ENCODE measurements at regions not wholly inside any gene's neighbourhood (a gene's known extent, or its start where the extent isn't known, plus 50 kb on each side); places are given as distances from the start of the nearest gene placed in this dataset.

DNA sequence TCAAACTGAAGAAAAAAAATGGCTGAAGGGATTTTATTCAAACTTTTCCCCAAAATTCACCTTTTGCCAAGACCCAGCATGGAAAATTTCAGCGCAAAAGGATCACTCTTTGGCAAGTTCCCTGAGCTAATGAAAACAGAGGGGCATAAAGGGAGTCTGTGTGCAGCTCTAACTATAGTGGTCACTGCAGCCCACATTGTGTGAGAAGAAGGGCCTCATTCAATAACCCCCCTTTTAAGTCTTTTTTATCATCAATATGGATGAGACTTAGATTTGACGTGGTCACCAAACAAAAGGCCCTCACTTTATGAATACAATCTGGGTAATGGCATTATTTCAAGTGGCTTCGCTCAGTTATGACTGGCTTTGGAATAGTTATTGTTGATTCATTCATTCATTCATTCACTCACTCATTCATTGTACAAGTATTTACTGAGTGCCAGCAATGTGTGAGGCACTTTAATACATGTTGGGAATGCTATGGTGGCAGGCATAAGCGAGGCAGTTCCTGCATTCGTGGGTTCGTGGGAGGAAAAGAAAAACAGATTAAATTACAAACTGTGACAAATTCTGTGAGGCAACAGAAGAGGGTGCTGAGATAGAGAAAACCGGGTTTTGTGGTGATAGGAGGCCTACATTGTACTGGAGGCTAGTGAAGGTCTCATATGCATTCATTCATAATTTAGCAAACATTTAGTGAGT, 145.7 kb upstream of the KLF4 start:
- Histone ChIP-seq H3K27ac (ENCODE audit: low read length) (no peak overlapping the region), H2AFZ (ENCODE audit: low read depth, low read length) (no peak overlapping the region), H3K36me3 (replicated peaks; ENCODE audit: low read depth, low read length) (no peaks in the 10 kb centered on the region), H3K4me3 (ENCODE audit: low read length) (no peak overlapping the region), H3K4me1 (ENCODE audit: low read length) (no peaks in the 10 kb centered on the region), H3K4me2 (ENCODE audit: low read length) (no peak overlapping the region), H4K20me1 (ENCODE audit: insufficient read depth, low read length) (no peaks in the 10 kb centered on the region), H3K9ac (ENCODE audit: low read length) (no peak overlapping the region), H3K79me2 (ENCODE audit: low read length) (no peaks in the 10 kb centered on the region), H3K27me3 (ENCODE audit: low read depth, low read length) (no peaks in the 10 kb centered on the region), H3K9me3 (ENCODE audit: insufficient read depth, low read length) (no peaks in the 10 kb centered on the region)
- TF ChIP-seq, protein P1, sequence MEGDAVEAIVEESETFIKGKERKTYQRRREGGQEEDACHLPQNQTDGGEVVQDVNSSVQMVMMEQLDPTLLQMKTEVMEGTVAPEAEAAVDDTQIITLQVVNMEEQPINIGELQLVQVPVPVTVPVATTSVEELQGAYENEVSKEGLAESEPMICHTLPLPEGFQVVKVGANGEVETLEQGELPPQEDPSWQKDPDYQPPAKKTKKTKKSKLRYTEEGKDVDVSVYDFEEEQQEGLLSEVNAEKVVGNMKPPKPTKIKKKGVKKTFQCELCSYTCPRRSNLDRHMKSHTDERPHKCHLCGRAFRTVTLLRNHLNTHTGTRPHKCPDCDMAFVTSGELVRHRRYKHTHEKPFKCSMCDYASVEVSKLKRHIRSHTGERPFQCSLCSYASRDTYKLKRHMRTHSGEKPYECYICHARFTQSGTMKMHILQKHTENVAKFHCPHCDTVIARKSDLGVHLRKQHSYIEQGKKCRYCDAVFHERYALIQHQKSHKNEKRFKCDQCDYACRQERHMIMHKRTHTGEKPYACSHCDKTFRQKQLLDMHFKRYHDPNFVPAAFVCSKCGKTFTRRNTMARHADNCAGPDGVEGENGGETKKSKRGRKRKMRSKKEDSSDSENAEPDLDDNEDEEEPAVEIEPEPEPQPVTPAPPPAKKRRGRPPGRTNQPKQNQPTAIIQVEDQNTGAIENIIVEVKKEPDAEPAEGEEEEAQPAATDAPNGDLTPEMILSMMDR (IDR thresholded peaks at IDR 0.05; ENCODE audit: low read depth, low read length) = no peak
- no peak for TF ChIP-seq EZH2phosphoT487 (IDR thresholded peaks at IDR 0.05; ENCODE audit: low read depth)

DNA sequence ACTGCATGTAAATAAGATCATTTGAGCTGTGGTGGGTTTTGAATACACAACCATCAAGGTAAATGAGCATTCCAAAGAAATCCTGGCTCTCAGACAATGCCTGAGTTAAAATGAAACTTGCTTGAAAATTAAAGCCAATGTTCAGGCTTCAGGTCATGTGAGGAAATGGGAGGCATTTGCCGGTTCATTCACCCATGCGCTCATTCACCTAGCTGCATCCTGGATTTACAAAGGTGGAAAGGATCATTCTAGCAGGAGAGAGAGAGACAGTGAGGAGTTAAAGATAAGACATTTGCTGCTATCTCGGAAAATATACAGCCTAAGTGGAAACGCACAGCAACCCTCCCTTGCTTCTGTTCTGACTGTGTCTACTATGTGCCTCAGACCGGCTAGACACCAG, 143.8 kb upstream of the KLF4 start:
- no peak overlapping the region for H3K9ac ChIP-seq (ENCODE audit: low read length)
- no peaks in the 10 kb centered on the region for H3K79me2 ChIP-seq (ENCODE audit: low read length)
- no peaks in the 10 kb centered on the region for H3K4me1 ChIP-seq (ENCODE audit: low read length)
- no peaks in the 10 kb centered on the region for H4K20me1 ChIP-seq (ENCODE audit: insufficient read depth, low read length)
- no peaks in the 10 kb centered on the region for H3K36me3 ChIP-seq (replicated peaks; ENCODE audit: low read depth, low read length)
- no peak overlapping the region for H3K27ac ChIP-seq (ENCODE audit: low read length)
- H2AFZ ChIP-seq (ENCODE audit: low read depth, low read length) = no peak overlapping the region
- H3K4me3 ChIP-seq (ENCODE audit: low read length) = no peak overlapping the region
- H3K4me2 ChIP-seq (ENCODE audit: low read length) = no peak overlapping the region
- H3K9me3 ChIP-seq (ENCODE audit: insufficient read depth, low read length) = no peaks in the 10 kb centered on the region
- no peaks in the 10 kb centered on the region for H3K27me3 ChIP-seq (ENCODE audit: low read depth, low read length)
- no peak for TF ChIP-seq EZH2phosphoT487 (IDR thresholded peaks at IDR 0.05; ENCODE audit: low read depth)
- TF ChIP-seq, protein P1 (IDR thresholded peaks at IDR 0.05; ENCODE audit: low read depth, low read length) = no peak

DNA sequence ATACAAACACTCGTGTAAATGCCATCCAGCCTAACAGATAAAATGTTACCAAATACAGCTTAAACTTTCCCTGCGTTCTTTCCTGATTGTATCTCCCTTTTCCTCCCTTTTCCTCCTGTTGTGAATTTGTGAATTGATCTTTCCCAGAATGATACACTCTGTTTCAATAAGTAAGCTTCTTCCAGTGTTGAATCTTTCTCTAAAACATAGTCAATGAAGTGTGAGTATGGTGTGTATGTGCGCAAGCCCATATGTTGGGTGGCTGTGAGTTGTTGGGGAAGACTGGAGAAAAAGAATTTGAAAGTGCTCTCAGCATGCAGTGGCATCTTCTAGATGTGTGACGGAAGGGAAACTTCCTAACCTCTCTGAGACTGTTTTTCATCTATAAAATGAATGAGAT, 143.1 kb upstream of the KLF4 start:
- H4K20me1 ChIP-seq (ENCODE audit: insufficient read depth, low read length) = no peaks in the 10 kb centered on the region
- no peaks in the 10 kb centered on the region for H3K79me2 ChIP-seq (ENCODE audit: low read length)
- no peak overlapping the region for H3K9ac ChIP-seq (ENCODE audit: low read length)
- H3K27ac ChIP-seq (ENCODE audit: low read length) = no peak overlapping the region
- no peak for TF ChIP-seq EZH2phosphoT487 (IDR thresholded peaks at IDR 0.05; ENCODE audit: low read depth)
- TF ChIP-seq, protein P1 (IDR thresholded peaks at IDR 0.05; ENCODE audit: low read depth, low read length) = no peak
- no peaks in the 10 kb centered on the region for H3K4me1 ChIP-seq (ENCODE audit: low read length)
- H2AFZ ChIP-seq (ENCODE audit: low read depth, low read length) = no peak overlapping the region
- no peaks in the 10 kb centered on the region for H3K9me3 ChIP-seq (ENCODE audit: insufficient read depth, low read length)
- no peak overlapping the region for H3K4me2 ChIP-seq (ENCODE audit: low read length)
- no peaks in the 10 kb centered on the region for H3K27me3 ChIP-seq (ENCODE audit: low read depth, low read length)
- no peaks in the 10 kb centered on the region for H3K36me3 ChIP-seq (replicated peaks; ENCODE audit: low read depth, low read length)
- no peak overlapping the region for H3K4me3 ChIP-seq (ENCODE audit: low read length)

DNA sequence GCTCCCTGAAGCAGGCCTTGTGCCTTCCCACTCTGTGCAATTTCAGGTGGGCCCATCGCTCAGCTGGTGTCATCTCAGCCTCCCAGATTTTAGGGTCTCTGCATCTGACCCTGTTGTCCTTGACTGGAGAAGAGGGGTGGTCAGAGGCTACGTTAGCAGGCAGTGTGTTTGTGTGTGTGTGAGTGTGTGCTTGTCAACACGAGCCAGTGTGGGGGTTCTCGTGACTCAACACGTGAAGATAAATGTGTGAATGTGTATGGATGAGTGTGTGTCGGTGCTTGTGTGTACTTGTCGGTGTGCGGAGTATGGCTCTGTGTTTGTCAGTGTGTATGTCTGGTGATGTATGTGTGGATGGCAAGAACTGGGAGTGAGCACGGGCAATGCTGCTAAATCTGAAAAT, 142.6 kb upstream of the KLF4 start:
- Histone ChIP-seq H3K79me2 (ENCODE audit: low read length) (no peaks in the 10 kb centered on the region), H3K4me2 (ENCODE audit: low read length) (no peak overlapping the region)
- TF ChIP-seq EZH2phosphoT487 (IDR thresholded peaks at IDR 0.05; ENCODE audit: low read depth) = no peak
- TF ChIP-seq, protein P1 (IDR thresholded peaks at IDR 0.05; ENCODE audit: low read depth, low read length) = no peak

More for the DNA sequence above, 142.6 kb upstream of the KLF4 start:
- H4K20me1 ChIP-seq (ENCODE audit: insufficient read depth, low read length) = no peaks in the 10 kb centered on the region
- no peak overlapping the region for H3K4me3 ChIP-seq (ENCODE audit: low read length)
- H3K9ac ChIP-seq (ENCODE audit: low read length) = no peak overlapping the region
- H3K9me3 ChIP-seq (ENCODE audit: insufficient read depth, low read length) = no peaks in the 10 kb centered on the region
- H3K27ac ChIP-seq (ENCODE audit: low read length) = no peak overlapping the region
- no peak overlapping the region for H2AFZ ChIP-seq (ENCODE audit: low read depth, low read length)
- no peaks in the 10 kb centered on the region for H3K4me1 ChIP-seq (ENCODE audit: low read length)
- no peaks in the 10 kb centered on the region for H3K36me3 ChIP-seq (replicated peaks; ENCODE audit: low read depth, low read length)
- no peaks in the 10 kb centered on the region; the same call in 1 of the 2 replicates for H3K27me3 ChIP-seq (ENCODE audit: low read depth, low read length)
